Adrenal gland (tissue), 5 donors: ENCODE measurements at regions not wholly inside any gene's neighbourhood (a gene's known extent, or its start where the extent isn't known, plus 50 kb on each side); places are given as distances from the start of the nearest gene placed in this dataset.

Experiments
- CTCF ChIP-seq, 6 experiments: fragments of 450-650 bp in 4 of 6; fragments of 200-600 bp in 2 of 6; sonication (generic) in 1 of 6; IDR thresholded peaks; 1 replicate in 5 of 6; 2 replicates in 1 of 6; pipeline versions ENCODE4 v1.5.1 to v1.8.0; 2016 to 2021; ENCODE audit warnings: antibody characterized with exemption in 6 of 6, mild to moderate bottlenecking in 2 of 6, moderate library complexity in 1 of 6
- POLR2A ChIP-seq, 2 donors: fragments of 450-650 bp; IDR thresholded peaks; one replicate each; pipeline ENCODE4 v1.6.1; 2017; ENCODE audit warnings: antibody characterized with exemption in 2 of 2, mild to moderate bottlenecking in 2 of 2, moderate library complexity in 1 of 2
- donor health status: DM: no; HTN: no; CAD: no.

- no peak for TF ChIP-seq CTCF (IDR thresholded peaks at IDR 0.05)
- no peak for TF ChIP-seq POLR2A (IDR thresholded peaks at IDR 0.05)
These were observed 75.0 kb upstream of the MSTN start for GRCh38 chr2:190137561-190137960.
